HEK293 (cell line): ENCODE measurements at regions not wholly inside any gene's neighbourhood (a gene's known extent, or its start where the extent isn't known, plus 50 kb on each side); places are given as distances from the start of the nearest gene placed in this dataset.

ENCODE experiments used
- CTCF ChIA-PET: fragments of 350-600 bp; formaldehyde crosslinking; extraction: SDS; loops from one replicate; lab custom pipeline; 2021; ENCODE audit warnings: antibody characterized with exemption; lab: Yijun Ruan, JAX
- POLR2A ChIA-PET: fragments of 300-600 bp; formaldehyde crosslinking; extraction: SDS; loops from one replicate; lab custom pipeline; 2020; ENCODE audit warnings: antibody characterized with exemption, inconsistent platforms; lab: Yijun Ruan, JAX
- H3K27ac ChIP-seq: fragments of 200-500 bp; sonication (Bioruptor generic); 2 replicates; pipeline ENCODE4 v1.5.1; 2014; ENCODE audit warnings: low read depth, low read length, control low read depth, inconsistent platforms; ENCODE audit errors: extremely low read depth
- H3K36me3 ChIP-seq, 2 experiments: fragments of 200-500 bp in 1 of 2; sonication (Bioruptor generic) in 1 of 2; 1 replicate in 1 of 2; 2 replicates in 1 of 2; pipeline ENCODE4 v1.5.1; 2014 to 2017; ENCODE audit warnings: inconsistent platforms in 2 of 2, low read length in 2 of 2; ENCODE audit not compliant: control insufficient read depth in 2 of 2, insufficient read depth in 1 of 2
- H3K4me1 ChIP-seq: fragments of 200-500 bp; sonication (Bioruptor generic); 2 replicates; pipeline ENCODE4 v1.5.1; 2014; ENCODE audit warnings: mild to moderate bottlenecking, low read length, inconsistent platforms; ENCODE audit not compliant: control insufficient read depth, insufficient read depth
- H3K4me3 ChIP-seq: 2 replicates; pipeline ENCODE4 v1.5.1; 2011; ENCODE audit warnings: low read depth, mild to moderate bottlenecking, control low read depth, low read length, moderate library complexity
- H3K9me3 ChIP-seq: fragments of 200-500 bp; sonication (Bioruptor generic); 2 replicates; pipeline ENCODE4 v1.5.1; 2014; ENCODE audit warnings: low read depth, low read length, inconsistent platforms; ENCODE audit not compliant: control insufficient read depth, insufficient read depth
- BCL11A ChIP-seq: fragments of 450-650 bp; formaldehyde crosslinking; IDR thresholded peaks from 2 replicates; pipeline ENCODE4 v1.5.1; 2016; ENCODE audit warnings: low read depth, missing biosample characterization, missing genetic modification characterization
- INSM2 ChIP-seq: fragments of 450-650 bp; formaldehyde crosslinking; IDR thresholded peaks from 2 replicates; pipeline ENCODE4 v1.5.1; 2016; ENCODE audit warnings: missing biosample characterization, missing genetic modification characterization
- KLF1 ChIP-seq: fragments of 450-650 bp; formaldehyde crosslinking; IDR thresholded peaks from 2 replicates; pipeline ENCODE4 v1.5.1; 2016; ENCODE audit warnings: missing biosample characterization, missing genetic modification characterization
- KLF10 ChIP-seq: fragments of 450-650 bp; IDR thresholded peaks from 2 replicates; pipeline ENCODE4 v1.5.1; 2018; ENCODE audit warnings: missing biosample characterization, mild to moderate bottlenecking, missing genetic modification characterization
- KLF16 ChIP-seq: fragments of 450-650 bp; formaldehyde crosslinking; IDR thresholded peaks from 2 replicates; pipeline ENCODE4 v1.5.1; 2017; ENCODE audit warnings: missing biosample characterization, missing genetic modification characterization
- MEIS1 ChIP-seq: sonication (generic); formaldehyde crosslinking; IDR thresholded peaks from 2 replicates; pipeline ENCODE4 v1.8.1; 2022; ENCODE audit warnings: missing genetic modification reagents, mild to moderate bottlenecking, borderline replicate concordance
- PRDM1 ChIP-seq: fragments of 450-650 bp; formaldehyde crosslinking; IDR thresholded peaks from 2 replicates; pipeline ENCODE4; 2016; ENCODE audit warnings: missing biosample characterization, missing genetic modification characterization
- SCRT1 ChIP-seq: fragments of 450-650 bp; formaldehyde crosslinking; IDR thresholded peaks from 2 replicates; pipeline ENCODE4 v1.5.1; 2016; ENCODE audit warnings: missing biosample characterization, missing genetic modification characterization, borderline replicate concordance
- ZFHX2 ChIP-seq: fragments of 450-650 bp; formaldehyde crosslinking; conservative IDR thresholded peaks from 2 replicates; pipeline ENCODE4 v1.5.1; 2016; ENCODE audit warnings: missing biosample characterization, missing genetic modification characterization
- ZNF121 ChIP-seq: fragments of 450-650 bp; formaldehyde crosslinking; IDR thresholded peaks from 2 replicates; pipeline ENCODE4 v1.5.1; 2016; ENCODE audit warnings: missing biosample characterization, missing genetic modification characterization
- ZNF132 ChIP-seq: fragments of 450-650 bp; formaldehyde crosslinking; IDR thresholded peaks from 2 replicates; pipeline ENCODE4 v1.5.1; 2017; ENCODE audit warnings: missing biosample characterization, missing genetic modification characterization, borderline replicate concordance
- ZNF16 ChIP-seq: fragments of 450-650 bp; formaldehyde crosslinking; IDR thresholded peaks from 2 replicates; pipeline ENCODE4 v1.5.1; 2016; ENCODE audit warnings: low read depth, missing biosample characterization, missing genetic modification characterization
- ZNF202 ChIP-seq: fragments of 450-650 bp; formaldehyde crosslinking; IDR thresholded peaks from 2 replicates; pipeline ENCODE4 v1.5.1; 2016; ENCODE audit warnings: missing biosample characterization, missing genetic modification characterization, borderline replicate concordance
- ZNF280D ChIP-seq: fragments of 450-650 bp; formaldehyde crosslinking; IDR thresholded peaks from 2 replicates; pipeline ENCODE4 v1.5.1; 2016; ENCODE audit warnings: missing biosample characterization, missing genetic modification characterization
- ZNF341 ChIP-seq: fragments of 450-650 bp; formaldehyde crosslinking; IDR thresholded peaks from 2 replicates; pipeline ENCODE4; 2016; ENCODE audit warnings: low read depth, missing biosample characterization, missing genetic modification characterization
- ZNF645 ChIP-seq: fragments of 450-650 bp; formaldehyde crosslinking; IDR thresholded peaks from 2 replicates; pipeline ENCODE4; 2016; ENCODE audit warnings: missing biosample characterization, missing genetic modification characterization
- ZNF658 ChIP-seq: fragments of 450-650 bp; formaldehyde crosslinking; IDR thresholded peaks from 2 replicates; pipeline ENCODE4; 2016; ENCODE audit warnings: missing biosample characterization, missing genetic modification characterization
- ZNF837 ChIP-seq: fragments of 450-650 bp; formaldehyde crosslinking; IDR thresholded peaks from 2 replicates; pipeline ENCODE4 v1.5.1; 2016; ENCODE audit warnings: missing biosample characterization, missing genetic modification characterization
- ZSCAN18 ChIP-seq: fragments of 450-650 bp; formaldehyde crosslinking; IDR thresholded peaks from 2 replicates; pipeline ENCODE4 v1.5.1; 2016; ENCODE audit warnings: missing biosample characterization, missing genetic modification characterization

GRCh38 chr13:85262499-85262898, 536.7 kb downstream of the SLITRK6 start:
- no peak overlapping the region for H3K4me3 ChIP-seq
- no peak overlapping the region for H3K27ac ChIP-seq
- H3K36me3 ChIP-seq, result no peaks in the 10 kb centered on the region
- no peaks in the 10 kb centered on the region for H3K9me3 ChIP-seq
- CTCF ChIA-PET, result interaction anchor here (1.1 kb wide), 1 partner anchor 12 kb away, joined by 3 read pairs; no protein-coding TSS in a partner anchor
- H3K4me1 ChIP-seq, result no peaks in the 10 kb centered on the region
- POLR2A ChIA-PET, result no interaction called here
- TF ChIP-seq INSM2 (tag by site-specific recombination) (no peak), ZNF341 (tag by site-specific recombination) (no peak), ZSCAN18 (no peak), ZNF132 (no peak), ZNF658 (no peak), SCRT1 (tag by site-specific recombination) (no peak), BCL11A (tag by site-specific recombination) (no peak), ZNF645 (tag by site-specific recombination) (no peak), ZNF16 (tag by site-specific recombination) (no peak), KLF16 (tag by site-specific recombination) (no peak), ZNF280D (tag by site-specific recombination) (no peak), ZFHX2 (tag by site-specific recombination) (no peak), ZNF202 (tag by site-specific recombination) (no peak), KLF10 (no peak), KLF1 (tag by site-specific recombination) (no peak), ZNF837 (no peak), ZNF121 (tag by site-specific recombination) (no peak)

- CTCF ChIA-PET, result interaction anchor here (0.6 to 1.1 kb wide), 5 partner anchors 11 to 150 kb away, joined by 3 to 4 read pairs (median 4); no protein-coding TSS in a partner anchor
- POLR2A ChIA-PET, result no interaction called here
- Histone ChIP-seq H3K4me1 (no peaks in the 10 kb centered on the region), H3K9me3 (no peaks in the 10 kb centered on the region), H3K36me3 (no peaks in the 10 kb centered on the region), H3K27ac (no peak overlapping the region), H3K4me3 (no peak overlapping the region)
- TF ChIP-seq MEIS1 (CRISPR knock-in tag) (no peak), PRDM1 (tag by site-specific recombination) (peak; percentile 64)
Observed at GRCh38 chr13:85261757-85262346, 537.4 kb downstream of the SLITRK6 start.
